ENCODE measurements at regions not wholly inside any gene's neighbourhood (a gene's known extent, or its start where the extent isn't known, plus 50 kb on each side); places are given as distances from the start of the nearest gene placed in this dataset.

GRCh38 chr7:36023033-36023560 is 130.0 kb upstream of the EEPD1 start:
- DNase-seq (ENCODE audit: low read depth): no peak
- no peak overlapping the region for H3K4me3 ChIP-seq (ENCODE audit: low read depth, low read length)
- TF ChIP-seq, protein P1, sequence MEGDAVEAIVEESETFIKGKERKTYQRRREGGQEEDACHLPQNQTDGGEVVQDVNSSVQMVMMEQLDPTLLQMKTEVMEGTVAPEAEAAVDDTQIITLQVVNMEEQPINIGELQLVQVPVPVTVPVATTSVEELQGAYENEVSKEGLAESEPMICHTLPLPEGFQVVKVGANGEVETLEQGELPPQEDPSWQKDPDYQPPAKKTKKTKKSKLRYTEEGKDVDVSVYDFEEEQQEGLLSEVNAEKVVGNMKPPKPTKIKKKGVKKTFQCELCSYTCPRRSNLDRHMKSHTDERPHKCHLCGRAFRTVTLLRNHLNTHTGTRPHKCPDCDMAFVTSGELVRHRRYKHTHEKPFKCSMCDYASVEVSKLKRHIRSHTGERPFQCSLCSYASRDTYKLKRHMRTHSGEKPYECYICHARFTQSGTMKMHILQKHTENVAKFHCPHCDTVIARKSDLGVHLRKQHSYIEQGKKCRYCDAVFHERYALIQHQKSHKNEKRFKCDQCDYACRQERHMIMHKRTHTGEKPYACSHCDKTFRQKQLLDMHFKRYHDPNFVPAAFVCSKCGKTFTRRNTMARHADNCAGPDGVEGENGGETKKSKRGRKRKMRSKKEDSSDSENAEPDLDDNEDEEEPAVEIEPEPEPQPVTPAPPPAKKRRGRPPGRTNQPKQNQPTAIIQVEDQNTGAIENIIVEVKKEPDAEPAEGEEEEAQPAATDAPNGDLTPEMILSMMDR (conservative IDR thresholded peaks at IDR 0.05; ENCODE audit: low read depth, low read length): no peak

GRCh38 chr7:36025190-36025589 is 127.9 kb upstream of the EEPD1 start:
- TF ChIP-seq, protein P1 (conservative IDR thresholded peaks at IDR 0.05; ENCODE audit: low read depth, low read length): no peak
- DNase-seq (ENCODE audit: low read depth): no peak
- no peak overlapping the region for H3K4me3 ChIP-seq (ENCODE audit: low read depth, low read length)

- no peak overlapping the region for H3K4me3 ChIP-seq (ENCODE audit: low read depth, low read length)
- DNase-seq (ENCODE audit: low read depth): no peak
- TF ChIP-seq, protein P1 (conservative IDR thresholded peaks at IDR 0.05; ENCODE audit: low read depth, low read length): no peak
Measured at GRCh38 chr7:36029311-36029710, 123.7 kb upstream of the EEPD1 start.

GRCh38 chr7:36029853-36030515 is 123.1 kb upstream of the EEPD1 start:
- DNase-seq (ENCODE audit: low read depth): no peak
- no peak overlapping the region for H3K4me3 ChIP-seq (ENCODE audit: low read depth, low read length)
- TF ChIP-seq, protein P1 (conservative IDR thresholded peaks at IDR 0.05; ENCODE audit: low read depth, low read length): no peak

DNA sequence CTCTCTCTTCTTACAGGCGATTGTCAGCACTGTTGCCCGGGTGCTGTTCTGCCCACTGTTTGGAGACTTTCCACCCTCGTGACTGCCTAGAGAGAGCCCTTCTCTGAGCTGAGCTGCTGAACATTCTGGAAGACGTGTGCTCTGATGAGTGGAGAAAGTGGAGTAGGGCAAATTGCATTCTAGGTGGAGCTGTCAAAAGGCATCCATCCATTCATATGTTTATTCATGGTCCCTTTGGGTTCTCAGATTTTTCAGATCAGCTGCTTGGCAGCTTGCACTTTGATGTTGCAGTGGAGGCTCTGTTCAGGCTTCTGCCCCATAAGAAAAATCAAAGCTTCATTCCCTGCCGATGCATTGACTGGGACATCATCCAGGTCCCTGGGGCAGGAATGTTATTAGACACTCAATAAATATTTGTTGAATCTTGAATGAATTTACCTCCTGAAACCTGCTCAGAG is 120.7 kb upstream of the EEPD1 start:
- no peak for DNase-seq (ENCODE audit: low read depth)
- H3K4me3 ChIP-seq (ENCODE audit: low read depth, low read length): no peak overlapping the region
- TF ChIP-seq, protein P1 (conservative IDR thresholded peaks at IDR 0.05; ENCODE audit: low read depth, low read length): no peak

DNA sequence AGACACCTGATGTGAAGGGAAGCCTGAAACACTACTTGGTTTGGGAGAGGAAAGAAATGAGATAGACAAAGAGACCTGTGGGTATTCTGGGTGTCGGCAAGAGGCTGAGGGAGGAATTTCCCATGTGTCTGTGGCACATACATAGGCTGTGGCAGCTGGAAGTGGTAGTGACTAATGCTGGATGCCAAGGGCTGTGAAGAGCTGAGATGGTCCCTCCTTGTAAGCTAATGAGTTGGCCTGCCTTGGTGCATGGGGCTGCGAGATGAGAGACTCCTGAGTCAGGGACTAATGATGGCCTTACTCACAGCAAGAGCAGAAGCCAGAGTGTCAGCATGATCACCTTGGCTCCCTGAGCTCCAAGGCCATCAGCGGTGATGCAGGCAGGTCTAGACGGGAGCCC is 119.0 kb upstream of the EEPD1 start:
- H3K4me3 ChIP-seq (ENCODE audit: low read depth, low read length): no peak overlapping the region
- no peak for DNase-seq (ENCODE audit: low read depth)
- TF ChIP-seq, protein P1 (conservative IDR thresholded peaks at IDR 0.05; ENCODE audit: low read depth, low read length): no peak

- no peak overlapping the region for H3K4me3 ChIP-seq (ENCODE audit: low read depth, low read length)
- DNase-seq (ENCODE audit: low read depth): no peak
- TF ChIP-seq, protein P1 (conservative IDR thresholded peaks at IDR 0.05; ENCODE audit: low read depth, low read length): no peak
Measured at GRCh38 chr7:36035186-36035585, 117.9 kb upstream of the EEPD1 start.
